ENCODE measurements at regions not wholly inside any gene's neighbourhood (a gene's known extent, or its start where the extent isn't known, plus 50 kb on each side); places are given as distances from the start of the nearest gene placed in this dataset.

DNA sequence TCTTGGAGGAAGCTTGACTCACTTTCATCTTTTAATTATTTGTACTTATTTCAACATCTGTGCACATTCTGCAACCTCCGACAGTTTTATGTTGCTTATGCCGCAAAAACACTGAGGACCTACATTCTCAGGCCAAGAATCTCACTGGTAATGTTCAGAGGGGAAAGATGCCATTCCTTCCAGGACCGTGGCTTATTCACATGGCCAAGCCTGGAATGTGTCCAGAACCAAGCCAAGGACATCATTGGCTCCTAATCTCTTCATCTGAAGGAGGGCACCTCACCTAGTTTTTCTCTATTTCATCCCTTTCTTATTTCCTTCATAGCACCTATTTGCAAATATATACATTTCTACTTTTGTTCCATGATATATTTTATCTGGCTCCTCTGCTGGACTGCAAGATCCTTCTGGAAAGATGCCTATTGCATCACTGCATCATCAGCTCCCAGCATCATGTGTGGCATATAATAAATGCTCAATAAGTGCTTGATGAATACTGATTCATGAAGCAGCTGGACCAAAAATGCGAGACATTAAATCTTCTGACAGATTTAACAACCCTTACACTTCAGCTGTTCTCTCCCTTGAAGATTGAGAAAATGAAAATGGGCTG, 377.1 kb downstream of the TNS1 start:
- no peak for DNase-seq (ENCODE audit: low read depth)

GRCh38 chr2:217623281-217623912, 379.4 kb downstream of the TNS1 start:
- DNase-seq (ENCODE audit: low read depth), result no peak

GRCh38 chr2:217622205-217623060, 380.4 kb downstream of the TNS1 start:
- no peak for DNase-seq (ENCODE audit: low read depth)

DNA sequence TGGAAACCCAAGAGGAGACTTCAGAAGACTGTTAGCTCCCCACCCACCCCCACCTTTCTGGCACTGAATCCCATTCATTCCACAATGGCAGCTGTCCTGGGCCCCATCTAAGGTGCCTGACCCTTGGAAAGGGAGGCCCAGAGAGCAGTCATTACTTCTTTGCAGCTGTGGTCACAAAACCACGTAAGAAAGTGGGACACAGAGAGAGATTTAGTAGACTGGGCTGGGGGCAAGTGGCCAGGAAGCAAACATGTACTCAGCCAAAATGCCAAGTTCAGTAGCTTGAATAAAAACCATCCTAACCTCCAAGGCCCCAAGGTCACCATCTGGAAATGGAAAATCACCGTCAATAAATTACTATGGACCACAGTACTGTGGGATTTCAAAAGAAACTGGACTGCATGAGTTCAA, 381.4 kb downstream of the TNS1 start:
- no peak for DNase-seq (ENCODE audit: low read depth)

GRCh38 chr2:217618744-217619143, 384.1 kb downstream of the TNS1 start:
- no peak for DNase-seq (ENCODE audit: low read depth)

- DNase-seq (ENCODE audit: low read depth), result no peak
These were observed 385.2 kb downstream of the TNS1 start for GRCh38 chr2:217617616-217618022.

DNA sequence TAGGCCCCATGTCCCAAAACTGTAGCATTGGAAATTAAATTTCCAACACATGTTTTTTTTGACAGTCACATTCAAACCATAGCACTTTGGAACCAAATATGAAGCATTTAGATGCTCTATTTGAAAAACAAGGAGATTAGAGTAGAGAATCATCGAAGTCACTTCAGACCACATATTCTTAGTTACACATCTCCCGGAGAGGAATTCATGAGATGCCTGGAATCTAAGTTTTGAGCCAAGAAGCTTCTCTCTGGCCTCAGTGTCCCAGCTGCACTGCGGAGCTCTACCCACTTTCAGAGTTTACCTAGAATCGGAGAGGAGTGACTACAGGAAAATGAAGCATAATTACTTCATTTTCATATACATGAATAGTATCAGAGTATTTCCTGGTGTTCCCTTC, 385.9 kb downstream of the TNS1 start:
- DNase-seq (ENCODE audit: low read depth), result no peak

- no peak for DNase-seq (ENCODE audit: low read depth)
These were observed 387.6 kb downstream of the TNS1 start for GRCh38 chr2:217615171-217615570.

- DNase-seq (ENCODE audit: low read depth), result no peak
These were observed 388.3 kb downstream of the TNS1 start for GRCh38 chr2:217614498-217614897.

DNA sequence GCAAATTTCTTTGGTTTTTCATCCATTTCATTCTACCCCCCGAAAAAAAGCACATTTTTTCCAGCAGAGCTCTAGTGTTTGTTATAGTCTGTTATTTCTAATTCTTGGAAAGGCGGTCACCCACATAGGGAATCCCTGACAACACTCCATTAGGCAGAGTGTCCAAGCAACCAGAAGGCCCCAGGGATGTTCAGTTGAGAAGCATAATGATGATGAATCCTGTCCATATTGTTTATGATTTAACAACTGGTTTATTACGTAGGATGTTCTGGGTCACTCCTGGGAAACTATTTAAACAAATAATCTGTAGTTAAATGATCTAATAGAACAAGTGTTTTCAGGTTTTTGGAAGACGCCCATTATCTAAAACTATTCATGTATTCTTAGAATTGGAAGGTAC, 388.7 kb downstream of the TNS1 start:
- DNase-seq (ENCODE audit: low read depth), result no peak

DNA sequence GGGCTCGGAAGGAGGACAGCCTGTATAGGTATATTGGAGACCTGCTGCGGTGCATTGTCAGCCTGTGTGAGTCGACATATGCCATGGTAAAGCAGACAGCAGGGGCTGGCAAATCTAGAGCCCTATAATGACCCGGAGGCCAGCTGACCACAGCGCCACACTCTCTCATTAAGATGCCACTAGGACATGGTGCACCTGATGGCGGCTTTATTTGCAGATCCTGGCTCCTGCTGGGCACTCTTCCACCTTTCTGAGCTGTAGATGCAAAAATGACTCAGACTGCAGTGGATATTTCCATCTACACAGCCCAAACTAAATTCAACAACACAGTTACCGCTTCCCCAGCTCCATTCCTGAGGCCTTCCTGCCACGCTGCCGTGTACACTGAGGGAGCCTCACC, 389.9 kb downstream of the TNS1 start:
- DNase-seq (ENCODE audit: low read depth), result no peak

- DNase-seq (ENCODE audit: low read depth), result no peak
These were observed 390.6 kb downstream of the TNS1 start for GRCh38 chr2:217612211-217612610.

- no peak for DNase-seq (ENCODE audit: low read depth)
These were observed 391.1 kb downstream of the TNS1 start for GRCh38 chr2:217611626-217612127.

GRCh38 chr2:217611056-217611455, 391.7 kb downstream of the TNS1 start:
- DNase-seq (ENCODE audit: low read depth), result no peak

- DNase-seq (ENCODE audit: low read depth), result peak; percentile 17
These were observed 392.4 kb downstream of the TNS1 start for GRCh38 chr2:217610401-217610814.

- DNase-seq (ENCODE audit: low read depth), result no peak
These were observed 392.8 kb downstream of the TNS1 start for GRCh38 chr2:217609952-217610351.

GRCh38 chr2:217606296-217606695, 396.5 kb downstream of the TNS1 start:
- no peak for DNase-seq (ENCODE audit: low read depth)

DNA sequence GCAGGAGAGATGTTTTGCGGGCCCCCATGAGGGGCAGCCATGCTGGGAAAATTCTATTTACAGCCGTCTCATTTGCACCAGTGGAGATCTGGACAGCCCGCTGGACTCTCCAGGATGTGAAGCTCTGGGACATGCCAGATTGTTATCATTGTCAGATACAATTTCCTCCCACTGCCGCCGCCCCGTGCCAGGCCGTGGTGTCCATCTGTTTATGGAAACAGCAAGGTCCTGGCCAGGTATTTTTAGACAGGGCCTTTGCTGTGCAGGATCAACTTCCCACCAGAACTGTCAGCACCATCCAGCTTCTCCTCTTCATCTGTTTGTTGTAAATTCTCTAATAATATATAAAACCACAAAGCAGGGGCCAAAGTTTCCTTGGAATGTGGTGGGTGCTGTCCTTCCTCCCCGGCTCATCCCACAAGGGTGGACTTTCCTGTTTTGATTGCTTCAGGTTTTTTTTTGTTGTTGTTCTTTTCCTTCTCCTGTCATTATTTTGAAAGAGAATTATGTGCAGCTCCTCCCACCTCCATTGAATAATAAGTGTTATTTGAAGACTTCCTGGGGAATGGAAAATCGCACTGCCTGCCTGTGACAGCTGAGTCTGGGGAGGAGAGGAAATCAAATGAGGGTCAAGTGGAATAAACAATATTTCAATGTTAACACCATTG, 398.1 kb downstream of the TNS1 start:
- DNase-seq (ENCODE audit: low read depth), result no peak

GRCh38 chr2:217601601-217602000, 401.2 kb downstream of the TNS1 start:
- no peak for DNase-seq (ENCODE audit: low read depth)

DNA sequence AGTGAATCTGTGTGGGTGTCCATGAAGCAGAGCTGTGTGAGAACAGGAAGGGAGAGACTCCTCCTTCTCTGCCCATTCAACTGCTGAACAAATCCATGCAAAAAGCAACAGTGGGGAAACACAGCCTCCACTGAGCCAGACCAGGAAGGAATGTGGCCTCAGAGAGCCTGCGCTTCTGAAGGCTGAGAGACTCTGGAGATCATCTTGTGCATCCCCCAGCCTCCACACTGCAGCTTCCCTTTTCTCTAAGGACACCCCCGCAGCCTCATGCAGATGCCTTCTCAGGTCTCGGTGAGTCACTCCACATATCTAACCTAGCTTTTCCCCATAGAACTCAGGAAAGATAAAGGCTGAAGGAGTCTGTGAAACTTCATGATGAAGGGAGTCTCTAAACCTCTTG, 402.9 kb downstream of the TNS1 start:
- no peak for DNase-seq (ENCODE audit: low read depth)

DNA sequence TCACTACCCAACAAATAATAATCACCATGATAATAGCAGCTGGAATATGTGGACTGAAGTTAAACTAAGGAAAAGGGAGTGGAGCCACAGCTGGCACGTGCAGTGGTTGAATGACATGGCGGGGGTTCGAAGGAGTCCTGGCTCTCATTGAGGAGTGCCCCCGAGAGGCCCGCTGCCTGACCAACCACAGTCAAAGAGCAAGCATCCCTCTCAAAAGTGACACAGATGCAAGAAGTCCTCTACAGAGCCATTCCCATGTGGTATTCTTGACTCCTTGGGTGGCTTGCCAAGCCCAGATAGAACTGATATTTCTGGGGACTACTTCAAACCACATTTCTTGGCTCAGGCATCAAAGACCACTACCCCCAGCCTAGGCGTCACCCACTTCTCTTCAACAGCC, 405.1 kb downstream of the TNS1 start:
- no peak for DNase-seq (ENCODE audit: low read depth)

DNA sequence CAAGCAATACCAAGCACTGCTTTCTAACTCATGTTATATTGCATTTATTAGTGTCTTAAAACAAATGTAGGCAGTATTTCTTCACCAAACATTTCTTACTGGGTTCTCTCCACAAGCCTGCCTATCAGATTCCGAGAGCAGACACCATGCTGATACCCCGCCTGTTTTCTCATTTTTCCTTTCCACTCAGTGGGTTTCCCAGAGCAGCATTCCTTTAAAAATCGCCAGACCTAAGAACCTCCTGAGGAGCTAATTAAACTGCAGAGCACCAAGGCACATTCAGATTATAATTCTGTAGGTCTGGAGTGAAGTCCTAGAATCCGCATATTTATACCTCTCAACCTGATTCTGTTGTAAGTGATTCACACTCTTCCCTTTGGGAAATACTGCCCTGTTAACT, 405.6 kb downstream of the TNS1 start:
- no peak for DNase-seq (ENCODE audit: low read depth)
